ENCODE measurements at regions not wholly inside any gene's neighbourhood (a gene's known extent, or its start where the extent isn't known, plus 50 kb on each side); places are given as distances from the start of the nearest gene placed in this dataset.

DNA sequence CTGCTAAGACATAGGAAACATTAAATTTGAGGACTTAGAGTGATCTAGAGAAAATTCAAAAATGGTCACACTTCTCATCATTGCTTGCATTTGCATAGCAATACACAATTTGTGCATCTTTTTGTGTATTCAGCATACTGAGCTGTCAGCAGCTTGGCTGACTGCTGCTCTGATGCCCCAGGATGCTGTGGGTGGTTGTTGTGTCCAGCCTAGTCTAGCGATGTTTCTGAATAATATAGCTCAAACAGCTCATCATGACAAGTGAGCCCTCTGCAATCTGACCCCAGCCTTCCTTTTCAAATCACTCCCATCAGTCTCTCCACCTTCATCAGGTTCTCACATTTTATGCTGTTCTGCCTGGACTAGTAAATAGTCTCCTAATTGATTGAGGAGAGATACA, 483.7 kb upstream of the SPHKAP start:
- TF ChIP-seq, protein P1, sequence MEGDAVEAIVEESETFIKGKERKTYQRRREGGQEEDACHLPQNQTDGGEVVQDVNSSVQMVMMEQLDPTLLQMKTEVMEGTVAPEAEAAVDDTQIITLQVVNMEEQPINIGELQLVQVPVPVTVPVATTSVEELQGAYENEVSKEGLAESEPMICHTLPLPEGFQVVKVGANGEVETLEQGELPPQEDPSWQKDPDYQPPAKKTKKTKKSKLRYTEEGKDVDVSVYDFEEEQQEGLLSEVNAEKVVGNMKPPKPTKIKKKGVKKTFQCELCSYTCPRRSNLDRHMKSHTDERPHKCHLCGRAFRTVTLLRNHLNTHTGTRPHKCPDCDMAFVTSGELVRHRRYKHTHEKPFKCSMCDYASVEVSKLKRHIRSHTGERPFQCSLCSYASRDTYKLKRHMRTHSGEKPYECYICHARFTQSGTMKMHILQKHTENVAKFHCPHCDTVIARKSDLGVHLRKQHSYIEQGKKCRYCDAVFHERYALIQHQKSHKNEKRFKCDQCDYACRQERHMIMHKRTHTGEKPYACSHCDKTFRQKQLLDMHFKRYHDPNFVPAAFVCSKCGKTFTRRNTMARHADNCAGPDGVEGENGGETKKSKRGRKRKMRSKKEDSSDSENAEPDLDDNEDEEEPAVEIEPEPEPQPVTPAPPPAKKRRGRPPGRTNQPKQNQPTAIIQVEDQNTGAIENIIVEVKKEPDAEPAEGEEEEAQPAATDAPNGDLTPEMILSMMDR (IDR thresholded peaks at IDR 0.05): no peak
- no peak for TF ChIP-seq POLR2A (IDR thresholded peaks at IDR 0.05)

Data from Peyer's patch (tissue), 4 donors.